ENCODE measurements at regions not wholly inside any gene's neighbourhood (a gene's known extent, or its start where the extent isn't known, plus 50 kb on each side); places are given as distances from the start of the nearest gene placed in this dataset.

- TF ChIP-seq CTCF (IDR thresholded peaks at IDR 0.05; ENCODE audit: borderline replicate concordance, control extremely low read depth, extremely low read depth, insufficient read depth, missing control alignments): no peak
- in situ Hi-C loops (cut with MboI; ENCODE audit: low sequenced_read_pairs, unreplicated experiment): no loop called here
- DNase-seq (ENCODE audit: low spot score): no peak
Observed at GRCh38 chrX:46407753-46408130, 137.5 kb downstream of the ZNF674 start.

GRCh38 chrX:46407036-46407752, 138.0 kb downstream of the ZNF674 start:
- in situ Hi-C loops (cut with MboI; ENCODE audit: low sequenced_read_pairs, unreplicated experiment): no loop called here
- DNase-seq (ENCODE audit: low spot score): no peak
- TF ChIP-seq CTCF (IDR thresholded peaks at IDR 0.05; ENCODE audit: borderline replicate concordance, control extremely low read depth, extremely low read depth, insufficient read depth, missing control alignments): no peak

GRCh38 chrX:46404774-46405173, 140.4 kb downstream of the ZNF674 start:
- in situ Hi-C loops (cut with MboI; ENCODE audit: low sequenced_read_pairs, unreplicated experiment): no loop called here
- no peak for DNase-seq (ENCODE audit: low spot score)
- no peak for TF ChIP-seq CTCF (IDR thresholded peaks at IDR 0.05; ENCODE audit: borderline replicate concordance, control extremely low read depth, extremely low read depth, insufficient read depth, missing control alignments)

GRCh38 chrX:46400530-46401443, 144.4 kb downstream of the ZNF674 start:
- TF ChIP-seq CTCF (IDR thresholded peaks at IDR 0.05; ENCODE audit: borderline replicate concordance, control extremely low read depth, extremely low read depth, insufficient read depth, missing control alignments): no peak
- no peak for DNase-seq (ENCODE audit: low spot score)
- in situ Hi-C loops (cut with MboI; ENCODE audit: low sequenced_read_pairs, unreplicated experiment): no loop called here

- TF ChIP-seq CTCF (IDR thresholded peaks at IDR 0.05; ENCODE audit: borderline replicate concordance, control extremely low read depth, extremely low read depth, insufficient read depth, missing control alignments): no peak
- in situ Hi-C loops (cut with MboI; ENCODE audit: low sequenced_read_pairs, unreplicated experiment): no loop called here
- no peak for DNase-seq (ENCODE audit: low spot score)
Observed at GRCh38 chrX:46398874-46399273, 146.3 kb downstream of the ZNF674 start.

- no peak for TF ChIP-seq CTCF (IDR thresholded peaks at IDR 0.05; ENCODE audit: borderline replicate concordance, control extremely low read depth, extremely low read depth, insufficient read depth, missing control alignments)
- in situ Hi-C loops (cut with MboI; ENCODE audit: low sequenced_read_pairs, unreplicated experiment): no loop called here
- DNase-seq (ENCODE audit: low spot score): no peak
Observed at GRCh38 chrX:46398126-46398525, 147.1 kb downstream of the ZNF674 start.
